IPS DF 19.7 (cell line): ENCODE measurements at regions not wholly inside any gene's neighbourhood (a gene's known extent, or its start where the extent isn't known, plus 50 kb on each side); places are given as distances from the start of the nearest gene placed in this dataset.
A peak's percentile ranks its signal among the peaks of the same experiment; 100 is the strongest.

Source experiments
- DNase-seq: peaks from one replicate; pipeline ENCODE4 v3.0.0-alpha.2; 2013; ENCODE audit warnings: low read depth, low spot score

DNA sequence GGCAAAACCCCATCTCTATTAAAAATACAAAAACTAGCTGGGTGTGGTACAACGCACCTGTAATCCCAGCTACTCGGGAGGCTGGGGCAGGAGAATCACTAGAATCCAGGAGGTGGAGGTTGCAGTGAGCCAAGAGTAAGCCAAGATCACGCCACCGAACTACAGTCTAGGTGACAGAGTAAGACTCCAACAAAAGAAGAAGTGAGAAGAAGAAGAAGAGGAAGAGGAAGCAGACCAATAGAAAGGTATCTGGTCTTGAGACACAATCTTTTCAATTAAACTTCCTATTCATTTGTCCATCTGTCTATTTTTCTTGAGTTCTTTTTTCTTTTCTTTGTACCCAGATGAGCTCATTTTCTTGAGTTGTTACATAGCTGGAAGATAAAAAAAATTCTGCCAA, 55.7 kb upstream of the ACADM start:
- DNase-seq = no peak

DNA sequence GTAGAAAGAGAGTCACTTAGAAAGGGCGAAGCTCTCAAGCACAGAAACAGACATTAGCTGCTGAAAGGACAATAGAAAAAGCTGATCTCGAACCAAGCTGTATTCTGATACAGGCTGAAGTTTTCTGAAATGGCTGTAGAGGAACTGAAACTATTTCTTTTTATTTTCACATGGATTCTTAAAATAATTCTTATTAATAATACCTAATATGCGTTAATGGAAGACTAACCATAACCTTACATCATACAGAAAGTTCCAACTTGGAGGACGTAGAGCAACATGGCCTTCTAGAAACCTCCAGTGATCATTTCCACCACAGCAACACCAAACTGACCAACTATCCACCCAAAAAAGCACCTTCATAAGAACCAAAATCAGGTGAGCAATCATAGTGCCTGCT, 52.8 kb upstream of the ACADM start:
- no peak for DNase-seq

DNA sequence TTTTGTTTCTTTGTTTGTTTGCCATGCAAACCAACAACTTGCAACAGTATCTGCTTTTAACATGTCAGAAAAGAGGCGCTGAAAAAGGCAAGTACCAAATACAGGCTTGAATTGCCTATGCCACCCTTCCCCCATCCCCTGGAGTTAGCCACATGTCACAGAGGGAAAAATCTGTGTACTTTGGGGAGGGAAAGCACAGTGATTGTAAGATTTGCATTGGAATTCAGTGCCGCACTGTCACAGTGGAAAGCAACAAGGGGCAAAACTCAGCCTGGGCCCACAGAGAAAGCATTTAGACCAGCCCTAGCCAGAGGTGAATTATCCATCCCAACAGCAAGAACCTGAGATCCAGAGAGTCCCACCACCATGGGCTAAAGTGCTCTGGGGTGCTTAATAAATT, 52.4 kb upstream of the ACADM start:
- peak; percentile 12 for DNase-seq

DNA sequence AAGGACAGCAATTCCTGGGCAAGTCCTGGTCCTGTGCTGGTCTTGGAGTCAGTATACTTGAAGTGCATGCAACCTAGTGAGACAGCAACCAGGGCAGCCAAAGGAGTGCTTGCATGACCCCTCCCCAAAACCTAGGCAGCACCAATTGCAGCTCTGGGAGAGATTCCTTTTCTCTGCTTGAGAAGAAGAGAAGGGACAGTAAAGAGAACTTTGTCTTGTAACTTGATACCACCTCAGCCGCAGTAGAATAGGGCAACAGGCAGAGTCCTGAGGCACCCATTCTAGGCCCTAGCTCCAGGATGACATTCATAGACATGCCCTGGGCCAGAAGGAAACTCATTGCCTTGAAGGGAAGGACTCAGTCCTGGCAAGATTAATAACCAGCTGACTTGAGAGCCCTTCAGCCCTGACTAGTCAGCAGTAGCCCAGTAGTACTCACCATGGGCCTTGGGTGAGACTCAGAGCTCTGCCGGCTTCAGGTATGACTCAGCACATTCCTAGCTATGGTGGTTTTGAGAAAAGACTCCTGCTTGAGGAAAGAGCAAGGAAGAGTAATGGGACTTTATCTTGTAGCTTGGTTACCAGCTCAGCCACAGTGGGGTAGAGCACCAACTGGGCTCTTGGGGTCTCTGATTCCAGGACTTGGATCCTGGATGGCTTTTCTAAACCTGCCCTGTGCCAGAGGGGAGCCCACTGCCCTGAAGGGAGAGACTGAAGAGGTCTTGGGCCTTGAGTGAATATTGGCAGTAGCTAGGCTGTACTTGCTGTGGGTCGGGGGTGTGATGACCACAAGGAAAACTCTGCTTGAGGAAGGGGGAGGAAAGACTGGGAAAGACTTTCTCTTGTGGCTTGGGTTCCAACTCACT, 51.7 kb upstream of the ACADM start:
- peak; percentile 60 for DNase-seq

DNA sequence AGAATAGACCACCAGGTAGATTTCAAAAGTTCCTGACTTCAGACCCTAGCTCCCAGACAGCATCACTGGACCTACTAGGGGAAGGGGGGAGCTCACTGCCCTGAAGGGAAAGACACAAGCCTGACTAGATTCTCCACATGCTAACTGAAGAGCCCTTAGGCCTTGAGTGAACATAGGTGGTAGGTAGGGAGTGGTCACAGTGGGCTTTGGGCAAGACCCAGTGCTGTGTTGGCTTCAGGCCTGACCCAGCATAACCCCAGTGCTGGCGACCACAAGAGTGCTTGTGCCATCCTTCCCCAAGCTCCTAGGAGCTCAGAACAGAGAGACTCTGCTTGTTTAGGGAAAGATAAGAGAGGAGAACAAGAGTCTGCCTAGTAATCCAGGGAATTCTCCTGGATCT, 51.1 kb upstream of the ACADM start:
- no peak for DNase-seq

DNA sequence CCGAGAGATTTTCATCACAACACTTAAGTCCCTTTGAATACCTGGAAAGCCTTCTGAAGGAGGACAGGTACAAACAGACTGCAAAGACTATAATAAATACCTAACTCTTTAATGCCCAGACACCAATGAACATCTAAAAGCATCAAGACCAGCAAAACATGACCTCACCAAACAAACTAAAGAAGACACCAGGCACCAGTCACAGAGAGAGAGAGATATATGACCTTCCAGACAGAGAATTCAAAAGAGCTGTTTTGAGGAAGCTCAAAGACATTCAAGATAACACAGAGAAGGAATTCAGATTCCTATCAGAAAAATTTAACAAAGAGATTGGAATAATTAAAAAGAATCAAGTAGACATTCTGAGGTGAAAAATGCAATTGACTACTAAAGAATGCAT, 50.6 kb upstream of the ACADM start:
- DNase-seq = no peak
